ENCODE measurements at regions not wholly inside any gene's neighbourhood (a gene's known extent, or its start where the extent isn't known, plus 50 kb on each side); places are given as distances from the start of the nearest gene placed in this dataset.
A peak's percentile ranks its signal among the peaks of the same experiment; 100 is the strongest.

- TF ChIP-seq FOXM1 (IDR thresholded peaks at IDR 0.05; ENCODE audit: borderline replicate concordance, low read depth) = no peak
- TF ChIP-seq, protein P1, sequence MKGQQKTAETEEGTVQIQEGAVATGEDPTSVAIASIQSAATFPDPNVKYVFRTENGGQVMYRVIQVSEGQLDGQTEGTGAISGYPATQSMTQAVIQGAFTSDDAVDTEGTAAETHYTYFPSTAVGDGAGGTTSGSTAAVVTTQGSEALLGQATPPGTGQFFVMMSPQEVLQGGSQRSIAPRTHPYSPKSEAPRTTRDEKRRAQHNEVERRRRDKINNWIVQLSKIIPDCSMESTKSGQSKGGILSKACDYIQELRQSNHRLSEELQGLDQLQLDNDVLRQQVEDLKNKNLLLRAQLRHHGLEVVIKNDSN (IDR thresholded peaks at IDR 0.05) = no peak
- no peak for TF ChIP-seq EGR1 (IDR thresholded peaks at IDR 0.05)
- no peak for TF ChIP-seq EP300 (IDR thresholded peaks at IDR 0.05; ENCODE audit: borderline replicate concordance)
- TF ChIP-seq CEBPB (IDR thresholded peaks at IDR 0.05) = no peak
- no peak for TF ChIP-seq TEAD4 (IDR thresholded peaks at IDR 0.05)
- TF ChIP-seq, protein P2, sequence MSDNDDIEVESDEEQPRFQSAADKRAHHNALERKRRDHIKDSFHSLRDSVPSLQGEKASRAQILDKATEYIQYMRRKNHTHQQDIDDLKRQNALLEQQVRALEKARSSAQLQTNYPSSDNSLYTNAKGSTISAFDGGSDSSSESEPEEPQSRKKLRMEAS (IDR thresholded peaks at IDR 0.05) = no peak
- no peak for TF ChIP-seq TCF12 (IDR thresholded peaks at IDR 0.05; ENCODE audit: low read depth)
- TF ChIP-seq, protein P3, sequence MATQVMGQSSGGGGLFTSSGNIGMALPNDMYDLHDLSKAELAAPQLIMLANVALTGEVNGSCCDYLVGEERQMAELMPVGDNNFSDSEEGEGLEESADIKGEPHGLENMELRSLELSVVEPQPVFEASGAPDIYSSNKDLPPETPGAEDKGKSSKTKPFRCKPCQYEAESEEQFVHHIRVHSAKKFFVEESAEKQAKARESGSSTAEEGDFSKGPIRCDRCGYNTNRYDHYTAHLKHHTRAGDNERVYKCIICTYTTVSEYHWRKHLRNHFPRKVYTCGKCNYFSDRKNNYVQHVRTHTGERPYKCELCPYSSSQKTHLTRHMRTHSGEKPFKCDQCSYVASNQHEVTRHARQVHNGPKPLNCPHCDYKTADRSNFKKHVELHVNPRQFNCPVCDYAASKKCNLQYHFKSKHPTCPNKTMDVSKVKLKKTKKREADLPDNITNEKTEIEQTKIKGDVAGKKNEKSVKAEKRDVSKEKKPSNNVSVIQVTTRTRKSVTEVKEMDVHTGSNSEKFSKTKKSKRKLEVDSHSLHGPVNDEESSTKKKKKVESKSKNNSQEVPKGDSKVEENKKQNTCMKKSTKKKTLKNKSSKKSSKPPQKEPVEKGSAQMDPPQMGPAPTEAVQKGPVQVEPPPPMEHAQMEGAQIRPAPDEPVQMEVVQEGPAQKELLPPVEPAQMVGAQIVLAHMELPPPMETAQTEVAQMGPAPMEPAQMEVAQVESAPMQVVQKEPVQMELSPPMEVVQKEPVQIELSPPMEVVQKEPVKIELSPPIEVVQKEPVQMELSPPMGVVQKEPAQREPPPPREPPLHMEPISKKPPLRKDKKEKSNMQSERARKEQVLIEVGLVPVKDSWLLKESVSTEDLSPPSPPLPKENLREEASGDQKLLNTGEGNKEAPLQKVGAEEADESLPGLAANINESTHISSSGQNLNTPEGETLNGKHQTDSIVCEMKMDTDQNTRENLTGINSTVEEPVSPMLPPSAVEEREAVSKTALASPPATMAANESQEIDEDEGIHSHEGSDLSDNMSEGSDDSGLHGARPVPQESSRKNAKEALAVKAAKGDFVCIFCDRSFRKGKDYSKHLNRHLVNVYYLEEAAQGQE (IDR thresholded peaks at IDR 0.05; ENCODE audit: low read depth) = no peak
- no peak for TF ChIP-seq NFIC (IDR thresholded peaks at IDR 0.05)
- no peak for TF ChIP-seq ZBTB7A (IDR thresholded peaks at IDR 0.05; ENCODE audit: low read depth)
- TF ChIP-seq TAF1 (IDR thresholded peaks at IDR 0.05; ENCODE audit: low read depth) = no peak
- TF ChIP-seq YY1 (IDR thresholded peaks at IDR 0.05; ENCODE audit: low read depth) = no peak
- TF ChIP-seq RAD21 (IDR thresholded peaks at IDR 0.05; ENCODE audit: low read depth) = no peak
- TF ChIP-seq CREB1 (IDR thresholded peaks at IDR 0.05; ENCODE audit: low read depth) = no peak
These were observed 105.0 kb upstream of the CCDC150 start for GRCh38 chr2:196534495-196534894.

DNA sequence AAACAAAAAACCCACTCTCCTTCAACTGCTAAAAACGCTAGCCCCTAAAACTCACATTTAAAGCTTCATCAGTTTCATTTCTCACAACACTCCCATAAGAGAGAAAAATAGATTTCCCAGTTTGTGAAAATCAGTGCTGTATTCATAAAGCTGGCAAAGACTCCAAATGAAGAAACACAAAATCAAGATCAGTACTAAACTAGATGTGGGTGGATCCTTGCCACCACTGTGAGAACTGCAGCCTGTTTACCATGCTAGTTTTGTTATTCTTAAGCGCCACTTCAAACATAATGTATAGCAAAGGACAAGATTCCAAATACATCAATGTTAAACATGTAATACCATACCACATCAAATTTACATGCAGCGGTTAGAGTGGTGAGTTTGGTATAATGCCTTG, 104.5 kb upstream of the CCDC150 start:
- TF ChIP-seq, protein P1 (IDR thresholded peaks at IDR 0.05) = no peak
- TF ChIP-seq TCF12 (IDR thresholded peaks at IDR 0.05; ENCODE audit: low read depth) (no peak), EGR1 (IDR thresholded peaks at IDR 0.05) (no peak), RAD21 (IDR thresholded peaks at IDR 0.05; ENCODE audit: low read depth) (no peak), NFIC (IDR thresholded peaks at IDR 0.05) (no peak), EP300 (IDR thresholded peaks at IDR 0.05; ENCODE audit: borderline replicate concordance) (no peak), ZBTB7A (IDR thresholded peaks at IDR 0.05; ENCODE audit: low read depth) (no peak), CREB1 (IDR thresholded peaks at IDR 0.05; ENCODE audit: low read depth) (no peak), TAF1 (IDR thresholded peaks at IDR 0.05; ENCODE audit: low read depth) (no peak), TEAD4 (IDR thresholded peaks at IDR 0.05) (no peak), YY1 (IDR thresholded peaks at IDR 0.05; ENCODE audit: low read depth) (no peak), FOXM1 (IDR thresholded peaks at IDR 0.05; ENCODE audit: borderline replicate concordance, low read depth) (no peak), CEBPB (IDR thresholded peaks at IDR 0.05) (no peak)
- TF ChIP-seq, protein P3 (IDR thresholded peaks at IDR 0.05; ENCODE audit: low read depth) = no peak
- TF ChIP-seq, protein P2 (IDR thresholded peaks at IDR 0.05) = no peak

DNA sequence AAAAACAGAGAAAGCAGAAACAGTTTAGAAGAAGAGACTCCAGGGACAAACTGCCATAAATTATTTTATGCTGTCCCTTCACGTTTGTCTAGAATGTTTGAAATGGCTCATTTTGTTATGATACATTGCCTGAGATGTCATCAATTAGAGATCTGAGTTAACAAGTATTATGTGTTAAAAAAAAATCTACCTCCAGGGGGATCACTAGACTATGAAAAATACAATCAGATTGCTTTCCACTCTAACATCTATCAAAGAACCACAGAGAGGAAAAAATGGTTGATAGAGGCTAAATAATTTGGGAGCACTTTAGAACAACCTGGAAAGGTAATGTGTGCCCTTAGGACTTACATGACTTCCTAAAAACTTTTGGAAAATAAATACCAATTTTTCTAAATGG, 103.8 kb upstream of the CCDC150 start:
- TF ChIP-seq RAD21 (IDR thresholded peaks at IDR 0.05; ENCODE audit: low read depth) = peak; percentile 3; the same call in 1 of the 2 replicates
- no peak for TF ChIP-seq EP300 (IDR thresholded peaks at IDR 0.05; ENCODE audit: borderline replicate concordance)
- TF ChIP-seq TCF12 (IDR thresholded peaks at IDR 0.05; ENCODE audit: low read depth) = no peak

- TF ChIP-seq TAF1 (IDR thresholded peaks at IDR 0.05; ENCODE audit: low read depth) (no peak), FOXM1 (IDR thresholded peaks at IDR 0.05; ENCODE audit: borderline replicate concordance, low read depth) (no peak), ZBTB7A (IDR thresholded peaks at IDR 0.05; ENCODE audit: low read depth) (no peak), CREB1 (IDR thresholded peaks at IDR 0.05; ENCODE audit: low read depth) (no peak), TEAD4 (IDR thresholded peaks at IDR 0.05) (no peak), NFIC (IDR thresholded peaks at IDR 0.05) (no peak), EGR1 (IDR thresholded peaks at IDR 0.05) (no peak), TCF12 (IDR thresholded peaks at IDR 0.05; ENCODE audit: low read depth) (no peak), EP300 (IDR thresholded peaks at IDR 0.05; ENCODE audit: borderline replicate concordance) (no peak), RAD21 (IDR thresholded peaks at IDR 0.05; ENCODE audit: low read depth) (no peak), CEBPB (IDR thresholded peaks at IDR 0.05) (no peak), YY1 (IDR thresholded peaks at IDR 0.05; ENCODE audit: low read depth) (no peak)
- TF ChIP-seq, protein P3 (IDR thresholded peaks at IDR 0.05; ENCODE audit: low read depth) = no peak
- TF ChIP-seq, protein P2 (IDR thresholded peaks at IDR 0.05) = no peak
- TF ChIP-seq, protein P1 (IDR thresholded peaks at IDR 0.05) = no peak
These were observed 102.2 kb upstream of the CCDC150 start for GRCh38 chr2:196537311-196537710.
